GM10248 (cell line): ENCODE measurements at regions not wholly inside any gene's neighbourhood (a gene's known extent, or its start where the extent isn't known, plus 50 kb on each side); places are given as distances from the start of the nearest gene placed in this dataset.
A peak's percentile ranks its signal among the peaks of the same experiment; 100 is the strongest.

Source experiments
- CTCF ChIA-PET: fragments of 300-600 bp; sonication (Branson Sonifier 250); formaldehyde crosslinking; extraction: SDS; loops from one replicate; lab custom pipeline; 2021; ENCODE audit warnings: antibody characterized with exemption; lab: Yijun Ruan, JAX
- POLR2A ChIA-PET: fragments of 350-650 bp; sonication (Branson Sonifier 250); formaldehyde crosslinking; extraction: SDS; loops from one replicate; lab custom pipeline; 2020; ENCODE audit warnings: antibody characterized with exemption; lab: Yijun Ruan, JAX
- DNase-seq: peaks from one replicate; pipeline ENCODE4 v3.0.0; 2012; ENCODE audit errors: extremely low spot score
- TF ChIP-seq, protein P1 (sequence below): IDR thresholded peaks from 2 replicates; pipeline ENCODE4 v1.5.1; 2012; ENCODE audit warnings: mild to moderate bottlenecking, low read depth; ENCODE audit errors: extremely low read depth, missing control alignments, control extremely low read depth

DNA sequence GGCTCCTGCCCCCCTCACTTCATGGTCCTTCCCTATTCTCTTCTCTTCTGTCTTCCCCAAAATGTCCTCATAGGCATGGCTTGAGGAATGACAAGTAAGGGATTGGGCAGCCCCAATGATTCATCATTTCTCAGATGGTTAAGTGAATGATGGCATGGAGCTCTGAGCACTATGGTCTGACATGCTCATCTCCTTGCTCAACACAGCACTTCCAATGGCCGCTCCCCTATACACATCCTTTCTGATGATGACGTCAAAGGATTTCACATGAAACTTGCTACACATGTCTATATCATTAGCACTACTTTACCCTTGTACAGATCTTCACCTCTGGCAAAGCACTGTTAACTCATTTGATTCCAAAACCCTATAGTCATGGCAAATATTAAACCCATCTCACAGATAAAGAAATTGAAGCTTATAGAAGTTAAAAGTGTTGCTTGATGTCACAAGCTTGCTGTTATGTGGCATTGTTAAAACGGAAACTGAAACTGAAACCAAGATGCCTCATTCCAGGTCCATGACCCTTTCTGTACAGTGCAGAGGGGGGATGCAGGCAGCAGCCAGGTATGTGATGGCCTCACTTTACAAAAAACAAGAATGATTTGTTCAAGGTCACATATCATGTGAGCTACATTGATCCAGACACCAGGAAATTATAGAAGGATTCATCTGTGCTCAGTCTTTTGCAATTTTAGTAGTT, 90.0 kb upstream of the PLXNA4 start:
- ChIA-PET CTCF (interaction anchor here (0.9 to 2.5 kb wide), 5 partner anchors 9 to 44 kb away, joined by 4 to 15 read pairs (median 5); no protein-coding TSS in a partner anchor), POLR2A (no interaction called here)
- TF ChIP-seq, protein P1, sequence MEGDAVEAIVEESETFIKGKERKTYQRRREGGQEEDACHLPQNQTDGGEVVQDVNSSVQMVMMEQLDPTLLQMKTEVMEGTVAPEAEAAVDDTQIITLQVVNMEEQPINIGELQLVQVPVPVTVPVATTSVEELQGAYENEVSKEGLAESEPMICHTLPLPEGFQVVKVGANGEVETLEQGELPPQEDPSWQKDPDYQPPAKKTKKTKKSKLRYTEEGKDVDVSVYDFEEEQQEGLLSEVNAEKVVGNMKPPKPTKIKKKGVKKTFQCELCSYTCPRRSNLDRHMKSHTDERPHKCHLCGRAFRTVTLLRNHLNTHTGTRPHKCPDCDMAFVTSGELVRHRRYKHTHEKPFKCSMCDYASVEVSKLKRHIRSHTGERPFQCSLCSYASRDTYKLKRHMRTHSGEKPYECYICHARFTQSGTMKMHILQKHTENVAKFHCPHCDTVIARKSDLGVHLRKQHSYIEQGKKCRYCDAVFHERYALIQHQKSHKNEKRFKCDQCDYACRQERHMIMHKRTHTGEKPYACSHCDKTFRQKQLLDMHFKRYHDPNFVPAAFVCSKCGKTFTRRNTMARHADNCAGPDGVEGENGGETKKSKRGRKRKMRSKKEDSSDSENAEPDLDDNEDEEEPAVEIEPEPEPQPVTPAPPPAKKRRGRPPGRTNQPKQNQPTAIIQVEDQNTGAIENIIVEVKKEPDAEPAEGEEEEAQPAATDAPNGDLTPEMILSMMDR, result no peak
- DNase-seq, result no peak

DNA sequence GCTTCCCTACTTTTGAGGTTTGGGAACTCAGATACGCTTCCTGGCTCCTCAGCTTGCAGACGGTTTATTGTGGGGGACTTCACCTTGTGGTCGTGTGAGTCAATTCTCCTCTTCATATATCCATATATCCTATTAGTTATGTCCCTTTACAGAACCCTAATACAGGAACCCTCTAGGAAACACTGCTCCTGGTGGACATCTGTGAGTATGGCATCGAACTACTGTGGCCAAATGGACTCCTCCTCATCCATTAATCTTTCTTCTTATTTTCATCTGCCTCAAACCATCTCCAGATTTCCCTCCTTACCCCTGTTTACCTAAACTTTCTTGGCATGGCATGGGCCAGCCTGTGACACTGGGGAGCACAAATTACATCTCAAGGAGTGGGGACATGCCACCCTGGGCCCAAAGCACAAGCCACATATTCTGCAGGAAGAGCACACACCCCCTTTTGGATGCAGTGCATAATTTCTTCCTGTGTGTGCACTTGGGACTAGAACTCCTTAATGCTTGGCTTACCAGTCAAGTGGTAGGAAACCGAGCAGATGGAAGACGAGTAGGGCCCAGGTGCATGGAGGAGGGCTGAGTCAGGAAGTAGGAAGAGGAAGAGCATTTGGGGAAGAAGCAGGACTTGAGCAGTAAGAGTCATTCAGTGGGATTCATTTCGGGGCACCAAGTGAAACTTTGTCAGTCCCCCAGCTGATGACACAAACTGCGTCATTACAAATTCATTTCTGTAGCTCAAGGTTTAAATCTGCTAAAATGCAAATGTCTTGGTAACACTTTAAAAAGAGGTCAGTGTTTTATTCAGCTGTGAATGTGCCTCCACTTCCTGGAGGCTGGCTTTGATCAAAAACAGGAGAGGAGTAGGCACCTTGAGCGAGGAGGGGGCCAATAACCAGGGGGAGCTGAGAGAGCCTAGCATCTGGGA, 80.8 kb upstream of the PLXNA4 start:
- POLR2A ChIA-PET, result no interaction called here
- TF ChIP-seq, protein P1, result peak; percentile 22
- DNase-seq, result no peak
- CTCF ChIA-PET, result interaction anchor here (1.4 to 1.6 kb wide), 2 partner anchors 9 to 10 kb away, joined by 4 to 5 read pairs; no protein-coding TSS in a partner anchor

DNA sequence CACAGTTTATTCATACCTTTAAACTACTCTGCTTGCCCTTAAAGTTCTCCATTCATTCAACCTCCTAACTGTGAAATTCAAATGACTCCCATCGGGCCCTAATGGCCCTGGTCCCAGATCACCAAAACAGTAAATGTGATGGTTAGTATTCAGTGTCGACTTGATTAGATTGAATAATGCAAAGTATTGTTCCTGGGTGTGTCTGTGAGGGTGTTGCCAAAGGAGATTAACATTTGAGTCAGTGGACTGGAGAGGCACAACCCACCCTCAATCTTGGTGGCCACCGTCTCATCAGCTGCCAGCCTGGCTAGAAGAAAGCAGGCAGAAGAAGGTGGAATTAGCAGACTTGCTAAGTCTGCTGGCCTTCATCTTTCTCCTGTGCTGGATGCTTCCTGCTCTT, 80.1 kb upstream of the PLXNA4 start:
- TF ChIP-seq, protein P1, result no peak
- ChIA-PET POLR2A (no interaction called here), CTCF (no interaction called here)
- no peak for DNase-seq

DNA sequence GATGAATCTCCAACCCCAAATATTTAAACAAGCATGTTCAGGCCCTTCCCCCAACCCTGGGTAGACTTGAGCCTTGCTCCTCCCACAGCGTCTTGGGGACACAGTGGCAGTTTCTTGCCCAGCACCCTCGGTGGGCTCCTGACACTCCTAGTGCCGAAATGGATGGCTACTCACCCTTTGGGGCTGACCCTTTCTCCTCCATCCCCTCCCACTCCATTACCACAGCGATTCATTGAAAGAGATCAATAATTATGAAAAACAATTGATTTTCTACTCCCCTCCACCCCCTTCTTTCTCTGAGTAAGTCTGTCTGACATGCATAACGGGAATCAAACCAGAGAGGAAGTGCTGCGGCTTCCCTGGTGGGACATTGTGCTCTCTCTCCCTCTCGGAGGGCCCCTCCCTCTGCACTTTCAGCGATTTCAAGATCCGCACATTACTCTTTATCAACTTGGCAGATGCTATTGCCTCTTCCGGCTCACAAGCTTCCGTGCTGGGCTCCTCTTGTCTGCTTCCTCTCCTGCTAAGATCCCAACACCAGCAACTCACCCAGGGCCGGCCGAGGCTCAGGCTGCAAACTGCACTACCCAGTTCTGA, 79.0 kb upstream of the PLXNA4 start:
- POLR2A ChIA-PET, result no interaction called here
- CTCF ChIA-PET, result interaction anchor here (1.0 to 2.5 kb wide), 4 partner anchors 11 to 779 kb away, joined by 3 to 15 read pairs (median 4); no protein-coding TSS in a partner anchor
- DNase-seq, result no peak
- TF ChIP-seq, protein P1, result no peak

DNA sequence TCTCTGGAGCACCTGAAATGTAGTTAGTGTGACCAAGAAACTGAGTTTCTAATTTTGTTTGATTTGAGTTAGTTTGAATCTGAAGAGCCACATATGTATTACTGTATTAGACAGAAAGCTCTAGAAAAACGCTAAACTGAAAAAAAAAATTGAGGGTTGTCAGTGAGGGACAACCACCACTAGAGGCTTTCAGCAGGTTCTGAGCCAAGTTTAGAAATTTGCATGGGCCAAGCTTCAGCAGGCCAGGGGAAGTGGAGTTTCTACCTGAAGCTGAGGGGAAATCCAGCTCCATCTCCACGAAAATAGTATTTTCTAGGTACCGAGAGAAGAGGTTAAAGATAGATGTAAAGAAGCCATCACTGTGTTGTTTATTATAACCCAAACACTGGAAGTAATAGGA, 77.9 kb upstream of the PLXNA4 start:
- DNase-seq, result peak; percentile 59
- TF ChIP-seq, protein P1, result peak; percentile 31
- ChIA-PET CTCF (interaction anchor here (0.6 to 2.6 kb wide), 10 partner anchors 10 to 900 kb away, joined by 3 to 15 read pairs (median 4); no protein-coding TSS in a partner anchor), POLR2A (no interaction called here)
